Amygdala (tissue), 56 donors: ENCODE measurements at regions not wholly inside any gene's neighbourhood (a gene's known extent, or its start where the extent isn't known, plus 50 kb on each side); places are given as distances from the start of the nearest gene placed in this dataset.

Experiments used
- DNase-seq, 56 donors: peaks; one replicate each; lab custom pipeline; 2025; lab: John Stamatoyannopoulos, UW

DNA sequence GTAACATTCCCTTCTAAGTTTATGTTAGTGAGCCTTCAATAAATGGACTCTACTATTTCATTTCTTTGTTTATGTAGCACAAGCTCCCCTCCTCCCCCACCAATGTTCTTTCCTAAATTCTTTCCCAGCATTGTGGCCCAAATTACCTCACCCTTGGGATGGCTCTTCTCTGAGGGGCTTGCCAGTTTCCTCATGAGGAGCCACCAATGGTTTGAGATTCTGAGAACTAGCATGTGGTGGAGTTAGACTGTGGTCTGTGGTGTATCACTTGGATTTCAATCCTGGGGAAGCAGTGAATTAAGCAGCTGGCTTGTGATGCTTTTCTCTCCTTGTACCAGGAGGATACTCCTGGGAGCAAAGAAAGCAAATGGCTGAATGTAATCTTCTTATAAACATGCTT lies 50.0 kb upstream of the NPHP3 start:
- DNase-seq: no peak
